GM08714 (cell line): ENCODE measurements at regions not wholly inside any gene's neighbourhood (a gene's known extent, or its start where the extent isn't known, plus 50 kb on each side); places are given as distances from the start of the nearest gene placed in this dataset.

Source experiments
- H3K4me3 ChIP-seq: fragments of 200-500 bp; sonication (Bioruptor generic); 2 replicates; pipeline ENCODE4 v1.5.1; 2014; ENCODE audit warnings: mild to moderate bottlenecking, low read length, inconsistent platforms
- ZNF274 ChIP-seq: IDR thresholded peaks from 2 replicates; pipeline ENCODE4 v1.6.1; 2012; ENCODE audit warnings: mild to moderate bottlenecking, low read depth, low read length

DNA sequence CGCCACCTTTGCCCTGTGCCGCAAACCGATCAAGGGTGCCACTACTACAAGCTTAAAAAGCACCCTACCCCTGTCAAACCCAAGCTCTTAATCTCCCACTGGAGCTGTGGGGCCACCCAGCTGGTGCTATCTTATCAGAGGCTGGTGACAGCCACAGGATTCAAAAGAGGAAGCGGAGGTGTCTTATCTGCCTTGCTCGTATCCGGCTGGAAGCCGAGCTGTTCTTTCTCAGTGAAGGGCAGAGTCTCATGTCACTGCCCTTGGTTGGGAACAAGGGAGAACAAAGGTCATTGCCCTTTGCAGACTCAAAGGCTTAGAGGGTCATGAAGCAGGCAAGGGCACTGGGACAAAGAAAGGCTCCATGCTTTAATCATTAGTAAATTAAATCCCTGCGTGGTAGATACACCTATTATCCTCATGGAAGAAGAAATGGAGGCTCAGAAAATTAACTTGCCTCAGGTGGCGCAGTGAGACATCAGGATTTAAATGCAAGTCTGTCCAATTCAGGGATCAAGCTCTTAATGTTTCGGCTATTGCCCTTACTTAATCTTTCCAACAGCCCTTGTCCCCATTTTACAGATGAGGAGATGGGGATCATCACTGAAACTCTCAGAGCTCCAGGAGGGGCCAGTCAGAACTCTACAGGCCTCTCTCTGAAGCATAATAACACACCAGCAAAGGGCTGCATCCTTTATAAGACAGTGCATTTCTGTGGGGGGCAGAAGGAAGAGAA, 360.0 kb upstream of the PROK2 start:
- no peak for TF ChIP-seq ZNF274
- H3K4me3 ChIP-seq: no peak overlapping the region

- TF ChIP-seq ZNF274: no peak
- no peak overlapping the region for H3K4me3 ChIP-seq
Observed at GRCh38 chr3:72143966-72144717, 359.2 kb upstream of the PROK2 start.

GRCh38 chr3:72143322-72143721, 358.4 kb upstream of the PROK2 start:
- TF ChIP-seq ZNF274: no peak
- no peak overlapping the region for H3K4me3 ChIP-seq

DNA sequence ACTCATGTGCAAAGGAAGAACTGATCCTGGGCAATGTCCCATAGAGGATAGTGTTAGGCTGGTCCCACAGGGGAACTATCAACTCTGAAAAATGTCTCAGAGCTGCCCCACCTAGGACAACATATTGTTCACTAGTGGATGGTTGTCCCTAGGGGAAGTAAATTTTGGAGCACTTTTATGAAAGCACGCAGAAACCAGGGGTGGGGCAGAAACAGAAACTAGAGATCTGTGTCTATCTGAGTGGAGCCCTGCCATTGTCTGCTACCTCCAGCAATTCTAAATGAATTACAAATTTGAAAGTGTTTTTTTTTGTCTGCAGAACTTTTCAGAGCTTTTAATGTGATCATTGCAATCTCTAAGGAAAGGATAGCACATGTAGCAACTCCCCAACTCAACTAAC, 357.1 kb upstream of the PROK2 start:
- TF ChIP-seq ZNF274: no peak
- no peak overlapping the region for H3K4me3 ChIP-seq

- no peak overlapping the region for H3K4me3 ChIP-seq
- TF ChIP-seq ZNF274: no peak
Observed at GRCh38 chr3:72141264-72141663, 356.3 kb upstream of the PROK2 start.

DNA sequence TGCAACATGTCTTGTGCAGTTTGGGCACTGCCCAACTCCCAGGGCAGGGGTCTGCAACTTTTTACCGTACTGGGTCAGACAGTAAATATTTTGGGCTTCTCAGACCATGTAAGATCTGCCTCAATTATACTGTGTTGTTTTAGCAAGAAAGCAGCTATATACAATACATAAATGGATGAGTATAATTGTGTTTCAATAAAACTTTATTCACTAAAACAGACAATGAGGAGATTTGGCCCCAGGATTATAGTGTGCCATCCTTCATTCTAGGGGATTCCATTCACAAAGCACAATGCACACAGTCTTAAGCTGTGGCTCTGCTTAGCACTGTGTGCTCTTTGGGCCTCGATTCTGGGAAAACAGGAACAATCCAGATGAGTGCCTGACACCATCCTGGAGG, 354.4 kb upstream of the PROK2 start:
- no peak for TF ChIP-seq ZNF274
- no peak overlapping the region for H3K4me3 ChIP-seq

- no peak for TF ChIP-seq ZNF274
Observed at GRCh38 chr3:72137865-72138861, 353.2 kb upstream of the PROK2 start.

GRCh38 chr3:72135636-72136035, 350.7 kb upstream of the PROK2 start:
- no peak for TF ChIP-seq ZNF274
- H3K4me3 ChIP-seq: no peak overlapping the region

More at GRCh38 chr3:72137865-72138861, 353.2 kb upstream of the PROK2 start:
- no peak overlapping the region for H3K4me3 ChIP-seq

DNA sequence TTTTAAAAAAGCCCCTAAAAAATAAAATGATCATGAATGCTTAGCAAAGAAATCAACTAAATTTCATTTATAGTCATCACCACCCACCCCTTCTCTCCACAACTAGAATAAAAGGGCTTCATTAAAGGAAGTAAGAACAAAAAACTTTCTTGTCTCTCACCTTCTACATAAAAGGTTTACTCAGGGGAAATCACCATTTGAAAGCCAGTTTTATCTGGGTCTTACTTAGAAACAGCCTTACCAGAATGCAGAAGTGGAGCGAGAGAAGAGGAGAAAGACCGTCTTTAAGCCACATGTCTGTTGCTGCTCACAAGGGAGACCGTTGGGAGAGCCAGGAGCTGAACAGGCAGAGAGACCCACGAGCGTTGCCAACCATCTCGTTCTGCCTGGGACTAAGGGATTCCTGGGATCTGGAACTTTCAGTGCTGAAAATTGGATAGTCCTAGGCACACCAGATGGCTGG, 350.1 kb upstream of the PROK2 start:
- H3K4me3 ChIP-seq: no peak overlapping the region
- TF ChIP-seq ZNF274: no peak

DNA sequence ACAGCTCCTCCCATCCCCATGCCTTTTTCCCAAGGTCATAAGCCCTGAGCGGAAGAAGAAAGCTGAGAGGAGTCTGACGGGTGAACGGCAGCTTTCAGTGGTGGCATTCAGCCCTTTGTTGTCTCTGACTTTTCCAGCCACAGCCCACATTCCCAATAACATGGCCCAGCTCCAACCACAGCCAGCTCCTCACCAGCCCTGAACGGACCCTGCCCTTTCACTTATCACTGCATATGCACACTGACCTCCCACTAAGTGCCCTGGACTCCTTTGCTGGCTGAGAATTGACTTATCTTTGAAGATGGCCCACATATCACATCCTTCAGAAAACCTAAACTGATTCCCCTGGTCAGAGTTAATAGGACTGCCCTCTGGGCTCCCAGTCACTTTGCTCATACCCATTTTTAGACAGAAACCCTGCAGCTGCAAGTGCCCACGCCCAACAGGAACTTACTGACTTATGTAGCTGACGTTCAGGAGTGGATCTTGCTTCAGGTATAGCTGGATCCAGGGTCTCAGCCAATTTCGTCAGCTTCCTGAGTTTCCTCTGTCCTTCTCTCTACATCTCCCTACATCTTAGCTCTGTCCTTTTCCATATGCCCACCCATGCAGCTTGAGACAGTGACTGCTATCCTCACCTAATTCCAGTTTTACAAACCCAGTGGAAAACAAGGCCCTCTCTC, 348.5 kb upstream of the PROK2 start:
- H3K4me3 ChIP-seq: no peak overlapping the region
- TF ChIP-seq ZNF274: no peak

GRCh38 chr3:72131899-72132298, 347.0 kb upstream of the PROK2 start:
- TF ChIP-seq ZNF274: no peak

DNA sequence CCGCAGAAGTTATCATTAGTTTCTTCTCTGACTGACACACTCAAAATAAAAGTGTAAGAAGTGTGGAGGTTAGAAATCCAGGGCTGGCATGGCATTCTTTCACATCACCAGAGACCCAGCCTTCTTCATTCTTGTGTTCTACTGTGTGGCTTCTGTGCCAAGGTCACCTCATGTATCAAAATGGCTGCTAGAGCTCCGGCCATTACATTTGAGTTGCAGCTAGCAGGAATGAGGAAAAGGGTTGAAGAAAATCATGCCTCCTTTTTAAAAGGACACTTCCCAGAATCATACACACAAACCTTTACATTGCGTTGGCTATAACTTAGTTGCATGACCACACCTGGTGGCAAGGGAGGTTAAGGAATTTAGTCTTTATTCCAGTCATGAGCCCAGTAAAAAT, 345.6 kb upstream of the PROK2 start:
- TF ChIP-seq ZNF274: no peak
- H3K4me3 ChIP-seq: no peak overlapping the region

More at GRCh38 chr3:72131899-72132298, 347.0 kb upstream of the PROK2 start:
- H3K4me3 ChIP-seq: no peak overlapping the region

- H3K4me3 ChIP-seq: no peak overlapping the region
- no peak for TF ChIP-seq ZNF274
Observed at GRCh38 chr3:72129501-72130094, 344.6 kb upstream of the PROK2 start.
